Fibroblast of the conjunctiva (primary cell): ENCODE measurements at regions not wholly inside any gene's neighbourhood (a gene's known extent, or its start where the extent isn't known, plus 50 kb on each side); places are given as distances from the start of the nearest gene placed in this dataset.

Source experiments
- DNase-seq: peaks from one replicate; pipeline ENCODE4 v3.0.0-alpha.2; 2010; ENCODE audit warnings: low read depth

DNA sequence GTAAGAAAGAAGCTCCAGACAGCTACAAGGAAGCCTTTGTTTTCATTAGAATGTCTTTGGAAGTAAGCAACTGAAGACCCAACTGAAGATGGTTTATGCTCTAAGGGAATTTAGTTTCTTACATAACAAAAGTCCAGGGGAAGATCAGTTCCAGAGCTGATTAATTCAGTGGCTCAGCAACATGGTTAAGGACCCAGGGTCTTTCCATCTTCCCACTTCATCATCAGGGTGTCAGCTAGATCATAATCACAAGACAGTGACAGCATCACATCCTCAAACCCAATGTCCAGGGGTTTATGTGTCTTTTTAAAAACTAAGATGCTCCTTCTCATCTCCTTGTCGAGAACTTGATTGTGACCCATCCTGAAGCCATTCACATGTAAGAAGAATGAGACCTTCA lies 119.7 kb upstream of the PRDM1 start:
- no peak for DNase-seq

- no peak for DNase-seq
Measured at GRCh38 chr6:105964979-105965760, 121.0 kb upstream of the PRDM1 start.

DNA sequence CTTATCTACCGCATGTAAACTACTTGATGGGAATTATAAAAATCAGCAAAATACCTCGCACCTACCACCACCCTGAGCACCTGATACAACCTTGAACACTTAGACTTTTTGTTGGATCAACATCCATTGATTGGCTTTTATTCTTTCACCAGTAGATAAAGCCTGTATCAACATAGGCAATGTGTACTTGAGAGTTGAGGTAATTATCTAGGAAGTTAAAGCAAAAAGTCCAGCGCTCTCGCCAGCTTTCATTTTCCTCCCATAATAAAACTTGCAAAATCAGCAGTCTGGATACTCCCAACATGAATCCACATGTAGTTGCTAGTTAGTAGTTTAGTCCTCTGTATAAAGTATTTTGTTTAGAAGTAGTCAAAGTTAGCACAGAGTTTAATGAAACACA lies 132.0 kb upstream of the PRDM1 start:
- DNase-seq, result no peak

- no peak for DNase-seq
Measured at GRCh38 chr6:105952772-105953690, 133.1 kb upstream of the PRDM1 start.

DNA sequence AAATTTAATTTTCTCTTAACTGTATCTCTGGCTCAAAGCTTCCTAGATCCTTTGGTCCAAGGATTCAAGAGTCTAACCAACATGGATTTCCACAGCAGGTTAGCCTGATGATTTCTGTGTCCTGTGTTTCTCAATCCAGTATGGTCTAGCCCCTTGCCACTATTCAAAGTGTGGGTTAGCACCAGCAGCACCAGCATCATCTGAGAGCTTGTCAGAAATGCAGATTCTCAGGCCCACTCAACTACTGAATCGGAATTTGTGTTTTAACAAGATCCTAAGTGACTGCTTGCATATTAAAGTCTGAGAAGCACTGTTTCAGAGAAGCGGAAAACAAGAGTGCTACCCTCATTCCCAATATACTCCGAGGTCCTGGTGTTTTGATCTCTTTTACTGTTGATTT lies 133.8 kb upstream of the PRDM1 start:
- DNase-seq, result no peak

DNA sequence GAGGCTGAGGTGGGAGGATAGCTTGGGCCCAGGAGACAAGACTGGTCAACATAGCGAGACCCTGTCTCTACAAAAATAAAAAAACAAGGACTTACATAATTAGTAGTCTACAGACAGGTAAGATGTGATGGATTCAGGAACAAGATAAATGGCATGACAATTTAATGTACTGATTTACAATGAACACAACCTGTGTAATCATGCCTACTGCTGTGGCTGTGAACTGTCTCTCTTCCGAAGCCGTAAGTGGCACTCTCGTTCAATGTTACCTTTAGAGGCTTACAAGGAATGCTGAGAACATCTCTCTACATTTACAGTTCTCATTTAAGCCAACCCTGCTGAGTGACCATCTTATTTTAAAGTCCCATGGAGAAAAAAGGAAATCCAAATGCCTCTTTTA lies 134.8 kb upstream of the PRDM1 start:
- DNase-seq, result no peak

DNA sequence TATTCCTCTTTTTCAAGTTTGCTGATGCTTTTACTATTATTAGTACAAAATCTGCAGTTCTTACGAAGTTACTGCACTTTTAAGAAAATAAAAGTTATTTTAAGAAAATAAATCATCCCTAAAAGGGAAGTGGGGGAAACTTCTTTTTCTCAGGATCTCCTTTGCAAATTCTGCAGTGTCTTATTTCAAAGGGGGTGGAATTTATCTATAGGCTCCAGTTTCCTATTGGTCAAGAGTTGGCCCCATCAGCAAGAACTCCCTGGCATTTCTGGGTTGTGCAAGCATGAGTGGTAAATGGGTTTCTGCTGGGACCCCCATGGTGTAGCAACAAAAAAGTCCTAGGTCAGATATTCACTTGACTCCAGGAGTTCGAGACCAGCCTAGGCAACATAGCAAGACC lies 136.3 kb upstream of the PRDM1 start:
- no peak for DNase-seq

GRCh38 chr6:105943514-105943913 lies 142.6 kb upstream of the PRDM1 start:
- no peak for DNase-seq

DNA sequence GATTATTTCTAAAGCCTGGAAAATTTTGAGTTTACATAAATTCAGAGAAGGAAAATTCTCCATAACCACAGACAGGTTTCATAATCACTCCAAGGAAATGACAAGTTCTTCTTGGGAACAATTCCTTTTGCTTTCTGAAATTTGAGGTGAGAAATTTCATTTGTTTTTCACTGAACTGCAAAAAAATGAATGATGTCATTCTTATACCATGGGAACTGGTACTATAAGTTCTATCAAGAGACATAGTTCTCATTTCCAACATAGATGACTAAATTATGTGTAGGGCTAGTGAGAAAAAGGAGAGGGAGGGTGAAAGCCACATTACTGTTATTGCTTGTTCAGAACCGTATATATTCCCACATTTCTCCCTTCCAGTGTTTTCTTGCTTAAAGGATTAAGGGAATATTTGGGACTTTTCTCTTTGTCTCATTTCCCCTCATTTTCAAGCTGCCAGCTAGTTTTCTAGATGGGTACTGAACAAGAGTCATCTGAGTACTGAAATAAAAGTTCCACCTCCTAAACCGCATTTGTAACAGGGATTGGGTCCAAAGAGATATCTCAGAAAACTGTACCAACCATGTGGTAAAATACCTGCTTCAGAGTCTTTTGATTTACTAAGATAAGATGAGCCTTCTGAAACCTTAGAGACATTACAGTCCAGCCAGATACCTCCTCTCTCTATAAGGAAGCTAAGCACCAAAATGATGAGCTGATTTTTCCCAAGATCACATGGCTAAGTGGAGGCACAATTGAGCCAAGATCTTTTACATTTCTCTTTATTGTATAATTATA lies 144.3 kb upstream of the PRDM1 start:
- DNase-seq, result no peak

DNA sequence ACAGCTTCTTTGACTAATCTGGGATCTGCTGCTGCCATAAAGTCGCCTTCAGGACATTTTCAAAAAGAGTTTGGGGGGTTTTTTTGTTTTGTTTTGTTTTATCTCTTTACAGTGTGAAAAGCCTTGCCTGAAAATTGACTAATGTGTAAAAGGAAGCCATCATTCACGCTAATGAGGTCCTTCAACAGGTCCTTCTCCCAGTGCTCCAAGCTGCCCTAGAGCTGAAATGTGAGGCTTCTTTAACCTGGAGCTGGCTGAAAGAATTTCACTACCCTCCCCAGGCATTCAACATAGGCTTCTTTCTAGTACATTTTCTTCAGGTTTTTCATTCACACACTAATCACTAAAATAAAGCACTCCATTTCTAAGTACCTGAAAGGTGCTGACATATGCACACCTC lies 145.1 kb upstream of the PRDM1 start:
- no peak for DNase-seq

- DNase-seq, result no peak
Measured at GRCh38 chr6:105936972-105937371, 149.2 kb upstream of the PRDM1 start.

GRCh38 chr6:105935416-105935815 lies 150.7 kb upstream of the PRDM1 start:
- no peak for DNase-seq

DNA sequence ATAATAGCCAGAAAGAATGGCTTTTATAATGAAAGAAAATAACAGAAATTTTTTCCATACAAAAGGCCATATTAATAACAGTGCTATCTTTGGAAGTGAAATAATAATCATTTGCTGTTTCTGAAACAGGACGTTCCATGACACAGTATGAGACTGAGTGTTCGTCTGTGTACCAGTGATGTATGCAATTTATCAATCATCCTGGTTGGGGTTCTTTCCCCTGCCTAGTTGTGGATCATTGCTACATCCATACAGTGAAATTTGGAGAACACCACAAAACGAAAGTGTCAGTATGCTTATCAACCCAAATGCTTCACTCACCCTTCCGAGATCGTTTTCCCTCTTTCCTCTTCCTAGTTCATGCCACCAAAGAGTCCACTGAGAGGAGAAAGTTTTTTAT lies 151.4 kb upstream of the PRDM1 start:
- DNase-seq, result no peak

GRCh38 chr6:105932440-105932839 lies 153.7 kb upstream of the PRDM1 start:
- no peak for DNase-seq

- DNase-seq, result no peak
Measured at GRCh38 chr6:105929626-105930025, 156.5 kb upstream of the PRDM1 start.

GRCh38 chr6:105926318-105926717 lies 159.8 kb upstream of the PRDM1 start:
- no peak for DNase-seq

DNA sequence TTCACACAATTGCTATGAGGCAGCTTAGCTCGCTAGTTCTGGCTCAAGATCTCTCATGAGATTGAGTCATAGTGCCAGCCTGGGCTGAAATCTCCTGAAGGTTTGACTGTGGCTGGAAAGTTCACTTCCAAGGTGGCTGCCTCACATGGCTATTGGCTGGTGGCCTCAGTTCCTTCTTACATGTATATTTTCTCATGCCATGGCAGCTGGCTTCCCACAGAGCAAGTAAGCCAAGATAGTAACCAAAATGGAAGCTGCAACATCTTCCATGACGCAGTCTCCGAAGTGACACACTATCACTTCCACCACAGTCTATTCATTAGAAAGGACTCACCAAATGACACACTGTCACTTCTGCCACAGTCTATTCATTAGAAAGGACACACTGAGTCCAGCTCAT lies 160.4 kb upstream of the PRDM1 start:
- no peak for DNase-seq

DNA sequence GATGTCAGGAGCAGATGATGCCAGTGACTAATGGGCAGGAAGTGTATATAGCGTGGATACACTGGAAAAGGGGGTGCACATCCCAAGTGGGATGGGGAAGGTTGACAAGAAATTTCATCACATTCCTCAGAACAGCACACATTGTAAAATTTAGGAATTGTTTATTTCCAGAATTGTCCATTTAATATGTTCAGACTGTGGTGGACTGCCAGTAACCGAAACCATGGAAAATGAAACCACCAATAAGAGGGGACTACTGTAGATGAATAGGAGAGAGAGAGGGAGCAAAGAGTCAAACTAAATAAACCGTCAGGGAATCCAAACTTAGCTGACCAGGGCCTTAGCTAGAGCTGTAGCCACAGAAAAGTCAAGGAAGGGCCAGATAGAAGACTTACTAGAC lies 164.4 kb upstream of the PRDM1 start:
- no peak for DNase-seq

DNA sequence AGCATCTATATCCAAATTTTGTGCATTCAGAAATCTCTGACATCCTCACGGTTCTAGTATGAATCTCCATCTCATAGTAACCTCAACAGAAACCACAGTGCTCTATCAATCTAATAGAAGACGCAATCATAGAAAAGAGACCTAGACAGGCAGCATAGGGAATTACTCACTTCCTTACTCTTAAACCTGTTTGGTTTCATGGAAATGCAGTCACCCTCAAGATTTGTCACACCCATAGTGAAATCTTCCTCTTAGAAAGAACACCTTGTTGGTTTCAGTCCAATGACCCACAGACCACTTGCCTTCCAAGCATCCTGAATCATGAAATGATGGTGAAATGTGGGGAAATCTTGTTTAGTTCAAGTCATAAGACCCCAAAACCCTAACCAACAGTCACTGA lies 166.1 kb upstream of the PRDM1 start:
- DNase-seq, result no peak

GRCh38 chr6:105917038-105917695 lies 169.0 kb upstream of the PRDM1 start:
- no peak for DNase-seq

- no peak for DNase-seq
Measured at GRCh38 chr6:105911106-105911629, 175.0 kb upstream of the PRDM1 start.

GRCh38 chr6:105909106-105909505 lies 177.0 kb upstream of the PRDM1 start:
- no peak for DNase-seq
